ENCODE measurements at regions not wholly inside any gene's neighbourhood (a gene's known extent, or its start where the extent isn't known, plus 50 kb on each side); places are given as distances from the start of the nearest gene placed in this dataset.

GRCh38 chr6:40274058-40274457 is 313.1 kb downstream of the LRFN2 start:
- no peak for DNase-seq (ENCODE audit: low read depth in 2 of 3, low spot score in 2 of 3)

DNA sequence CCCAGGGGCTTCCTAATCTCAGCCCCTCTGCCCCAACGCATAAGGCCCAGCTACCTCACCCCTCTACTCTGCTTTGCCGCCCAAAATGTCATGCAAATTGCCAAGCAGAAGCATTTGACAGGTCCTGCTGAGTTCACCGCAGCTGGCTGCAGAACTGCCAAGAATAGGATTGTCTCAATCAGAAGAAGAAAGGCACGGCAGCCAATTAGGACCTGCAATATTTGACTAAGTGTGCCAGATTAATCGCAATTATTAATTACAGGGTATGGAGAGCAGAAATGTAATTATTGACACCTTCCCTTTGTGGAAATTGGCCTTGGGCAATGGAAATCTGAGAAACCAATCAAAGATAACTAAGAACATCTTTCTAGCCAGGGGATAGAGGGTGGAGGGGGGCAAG is 318.6 kb downstream of the LRFN2 start:
- DNase-seq (ENCODE audit: low read depth in 2 of 3, low spot score in 2 of 3) = no peak

DNA sequence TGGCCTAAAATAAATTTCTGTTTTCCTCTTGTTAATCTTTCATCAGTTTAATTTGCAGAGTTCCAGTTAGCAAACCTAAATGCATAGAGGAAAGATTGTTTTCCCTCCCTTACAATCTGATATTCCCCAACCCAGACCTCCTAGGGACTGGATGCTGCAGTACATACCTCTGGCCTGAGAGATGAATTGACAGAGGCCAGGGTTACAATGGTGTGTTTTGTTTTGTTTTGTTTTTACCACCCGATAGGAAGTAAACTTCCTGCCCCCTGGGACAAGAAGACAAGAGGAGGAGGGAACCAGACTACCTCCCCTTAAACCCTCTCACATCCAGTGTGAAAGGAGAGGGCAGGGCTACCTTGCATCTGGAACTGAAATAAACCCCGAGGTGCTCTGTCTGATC is 319.0 kb downstream of the LRFN2 start:
- DNase-seq (ENCODE audit: low read depth in 2 of 3, low spot score in 2 of 3) = no peak

DNA sequence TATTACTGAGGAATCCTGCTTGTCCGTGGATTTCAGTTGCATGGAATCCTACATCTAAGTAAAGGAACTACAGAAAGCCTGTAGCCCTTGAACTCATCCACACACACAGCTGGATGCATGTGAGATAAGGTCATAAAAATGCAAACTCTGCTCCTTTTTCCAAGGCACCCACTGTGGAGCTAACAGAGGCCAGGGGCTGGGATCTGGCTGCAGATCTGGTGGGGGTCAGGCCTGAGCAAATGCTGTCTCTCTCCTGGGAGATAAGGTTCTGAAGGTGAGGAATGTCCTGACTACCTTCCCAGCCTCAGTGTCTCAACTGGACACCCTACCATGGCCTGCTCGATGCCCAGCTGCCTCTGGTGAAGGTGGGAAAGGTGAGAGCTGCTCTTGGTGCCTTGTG is 321.5 kb downstream of the LRFN2 start:
- no peak for DNase-seq (ENCODE audit: low read depth in 2 of 3, low spot score in 2 of 3)

DNA sequence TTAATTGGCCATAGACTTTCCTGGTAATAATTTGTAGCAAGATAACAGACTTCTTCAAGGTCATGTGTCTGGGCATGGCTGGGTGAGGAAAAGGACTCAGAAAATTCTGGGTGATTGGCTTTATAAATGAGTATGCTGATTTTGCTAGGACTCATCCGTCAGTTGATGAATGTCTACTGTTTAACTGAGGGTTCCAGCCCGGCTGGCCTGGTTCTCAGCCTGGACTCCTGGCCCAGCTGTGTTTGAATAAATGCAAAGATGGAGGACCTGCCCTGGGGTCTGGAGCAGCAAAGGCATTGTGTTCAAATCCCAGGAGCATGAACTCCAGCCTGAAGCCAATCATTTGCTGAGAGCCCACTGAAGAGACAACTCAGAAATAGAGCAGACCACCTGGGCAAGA is 323.2 kb downstream of the LRFN2 start:
- no peak for DNase-seq (ENCODE audit: low read depth in 2 of 3, low spot score in 2 of 3)

DNA sequence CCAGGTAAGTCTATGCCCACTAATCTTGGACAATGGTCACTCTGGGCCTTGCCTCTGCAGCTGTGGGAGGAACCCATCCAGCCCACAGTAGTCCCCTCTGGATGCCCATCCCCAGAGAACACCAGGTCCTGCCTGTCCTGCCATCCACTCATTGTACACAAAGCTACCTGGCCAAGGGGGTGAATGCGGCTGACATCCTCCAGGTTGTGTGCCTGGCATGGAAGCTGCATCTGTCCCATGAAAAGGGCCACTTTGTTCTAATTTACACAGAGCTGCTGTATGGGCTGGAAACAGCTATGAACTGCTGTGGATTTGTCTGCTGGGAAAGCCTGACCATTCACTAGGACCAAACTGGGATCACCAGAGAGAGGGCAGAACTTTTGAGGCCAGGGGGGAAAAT is 324.8 kb downstream of the LRFN2 start:
- DNase-seq (ENCODE audit: low read depth in 2 of 3, low spot score in 2 of 3) = no peak

- DNase-seq (ENCODE audit: low read depth in 2 of 3, low spot score in 2 of 3) = no peak
These were observed 324.3 kb upstream of the MOCS1 start for GRCh38 chr6:40258531-40258930.

- DNase-seq (ENCODE audit: low read depth in 2 of 3, low spot score in 2 of 3) = no peak
These were observed 322.6 kb upstream of the MOCS1 start for GRCh38 chr6:40256831-40257230.

DNA sequence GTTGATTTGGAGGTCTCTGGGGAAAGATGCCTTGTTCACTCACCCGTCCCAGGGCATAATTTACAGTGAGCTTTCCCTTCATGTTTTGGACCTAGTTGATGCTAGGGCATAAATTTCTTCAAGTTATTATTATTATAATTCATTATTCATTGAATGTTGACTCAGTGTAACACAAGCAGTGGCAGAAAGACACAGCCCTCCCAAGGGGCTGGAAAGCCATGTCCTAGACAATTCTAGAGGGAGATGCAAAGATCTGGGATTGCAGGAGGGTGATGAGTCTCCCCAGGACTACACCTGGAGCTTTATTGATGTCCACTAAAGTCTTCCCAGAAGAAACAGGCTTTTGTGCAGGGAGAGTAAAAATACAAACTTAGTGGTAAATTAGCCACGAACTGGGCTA is 322.0 kb upstream of the MOCS1 start:
- DNase-seq (ENCODE audit: low read depth in 2 of 3, low spot score in 2 of 3) = no peak

DNA sequence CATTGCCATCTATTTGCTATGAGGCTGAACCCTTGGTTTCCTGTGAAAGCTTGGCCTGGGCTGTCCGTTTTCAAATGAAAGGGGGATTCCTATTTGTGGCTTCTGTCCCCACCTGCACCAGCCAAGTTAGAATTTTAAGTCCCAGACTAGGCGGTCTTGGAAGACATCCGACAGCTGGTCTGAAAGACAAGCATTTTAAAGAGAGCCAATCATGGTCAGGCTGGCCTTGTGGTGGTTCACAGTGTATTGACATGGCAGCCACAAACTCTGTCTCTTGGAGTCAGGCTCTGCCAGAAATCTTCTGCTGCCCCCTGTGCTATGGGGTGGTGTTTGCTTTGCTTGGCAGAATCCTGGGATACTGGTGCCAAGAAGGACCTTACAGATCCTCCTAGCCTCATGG is 319.2 kb upstream of the MOCS1 start:
- DNase-seq (ENCODE audit: low read depth in 2 of 3, low spot score in 2 of 3) = no peak

GRCh38 chr6:40252531-40253258 is 318.4 kb upstream of the MOCS1 start:
- no peak for DNase-seq (ENCODE audit: low read depth in 2 of 3, low spot score in 2 of 3)

GRCh38 chr6:40251637-40252300 is 317.5 kb upstream of the MOCS1 start:
- DNase-seq (ENCODE audit: low read depth in 2 of 3, low spot score in 2 of 3) = no peak

DNA sequence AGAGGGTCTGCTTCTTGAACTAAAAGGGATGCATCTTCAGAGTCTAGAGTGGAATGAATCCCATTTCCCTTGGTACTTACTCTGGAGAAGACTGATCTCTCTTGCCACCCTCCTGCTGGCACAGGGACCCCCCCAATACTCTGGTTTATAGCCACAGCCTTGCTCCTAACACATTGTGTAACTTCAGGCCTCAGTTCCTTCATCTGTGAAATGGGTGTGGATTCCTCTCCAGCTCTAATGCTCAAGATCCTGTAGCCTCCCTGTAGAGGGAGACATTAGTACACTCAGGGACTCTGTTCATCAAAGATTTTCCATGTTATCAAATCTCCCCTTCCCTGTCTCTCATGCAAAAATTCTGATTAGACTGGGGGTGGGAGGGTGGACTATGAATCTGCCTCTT is 315.7 kb upstream of the MOCS1 start:
- no peak for DNase-seq (ENCODE audit: low read depth in 2 of 3, low spot score in 2 of 3)

- no peak for DNase-seq (ENCODE audit: low read depth in 2 of 3, low spot score in 2 of 3)
These were observed 313.4 kb upstream of the MOCS1 start for GRCh38 chr6:40247516-40248115.

- no peak for DNase-seq (ENCODE audit: low read depth in 2 of 3, low spot score in 2 of 3)
These were observed 310.4 kb upstream of the MOCS1 start for GRCh38 chr6:40244699-40245098.

DNA sequence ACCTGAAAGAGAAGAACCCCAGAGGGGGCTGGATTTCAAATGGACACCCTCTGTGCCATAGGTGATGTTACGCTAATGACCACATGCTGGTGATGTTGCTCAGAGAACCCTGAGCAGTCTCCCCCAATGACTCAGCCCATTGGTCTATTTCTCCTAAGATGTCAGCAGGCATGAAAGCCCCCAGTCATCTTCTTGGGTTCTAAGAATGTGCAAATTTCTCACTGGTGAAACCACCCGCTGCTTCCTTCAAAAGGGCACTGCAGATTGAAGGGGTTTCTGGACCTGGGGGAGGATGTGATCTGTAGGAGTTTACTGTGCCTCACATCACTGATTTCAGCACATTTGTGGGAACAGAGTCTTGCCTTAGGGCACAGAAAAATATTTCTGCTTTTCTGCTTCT is 298.4 kb upstream of the MOCS1 start:
- no peak for DNase-seq (ENCODE audit: low read depth in 2 of 3, low spot score in 2 of 3)

DNA sequence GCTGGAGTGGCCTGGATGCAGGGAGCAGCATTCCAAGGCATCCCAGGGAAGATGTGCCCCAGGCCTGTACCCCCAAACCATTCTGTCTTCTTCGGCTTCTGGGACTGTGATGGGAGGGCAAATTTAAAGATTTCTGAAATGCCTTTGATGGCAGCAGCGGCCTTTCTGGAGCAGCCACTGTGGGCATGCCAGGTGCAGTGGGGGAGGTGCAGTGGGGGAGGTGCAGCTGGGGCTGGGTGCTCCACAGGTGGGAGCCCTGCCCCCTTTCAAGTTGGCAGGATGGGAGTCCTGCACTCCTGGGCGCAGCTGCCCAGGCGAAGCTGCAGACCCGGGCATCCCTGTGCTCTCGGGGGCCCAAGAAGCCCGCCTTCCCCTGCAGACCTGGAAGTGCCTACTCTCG is 293.5 kb upstream of the MOCS1 start:
- no peak for DNase-seq (ENCODE audit: low read depth in 2 of 3, low spot score in 2 of 3)

- no peak for DNase-seq (ENCODE audit: low read depth in 2 of 3, low spot score in 2 of 3)
These were observed 288.1 kb upstream of the MOCS1 start for GRCh38 chr6:40222354-40222753.

DNA sequence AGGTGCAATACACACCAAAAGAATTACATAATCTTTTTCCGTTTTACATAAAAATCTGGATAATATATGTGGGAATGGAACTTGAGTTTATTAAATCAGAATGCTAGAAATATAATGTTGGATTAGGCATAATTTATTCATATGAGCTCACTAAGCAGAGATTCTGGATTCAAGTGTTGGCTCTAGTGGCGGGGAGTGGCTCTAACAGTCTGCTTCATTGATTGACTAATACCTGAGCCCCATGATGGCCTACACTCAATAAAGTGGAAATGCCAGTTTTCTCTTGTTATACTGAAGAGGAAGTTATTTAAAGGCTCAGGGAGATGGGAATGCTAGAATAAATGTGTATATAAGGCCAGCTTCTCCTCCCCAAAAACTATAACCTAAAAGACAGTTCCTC is 285.5 kb upstream of the MOCS1 start:
- no peak for DNase-seq (ENCODE audit: low read depth in 2 of 3, low spot score in 2 of 3)

DNA sequence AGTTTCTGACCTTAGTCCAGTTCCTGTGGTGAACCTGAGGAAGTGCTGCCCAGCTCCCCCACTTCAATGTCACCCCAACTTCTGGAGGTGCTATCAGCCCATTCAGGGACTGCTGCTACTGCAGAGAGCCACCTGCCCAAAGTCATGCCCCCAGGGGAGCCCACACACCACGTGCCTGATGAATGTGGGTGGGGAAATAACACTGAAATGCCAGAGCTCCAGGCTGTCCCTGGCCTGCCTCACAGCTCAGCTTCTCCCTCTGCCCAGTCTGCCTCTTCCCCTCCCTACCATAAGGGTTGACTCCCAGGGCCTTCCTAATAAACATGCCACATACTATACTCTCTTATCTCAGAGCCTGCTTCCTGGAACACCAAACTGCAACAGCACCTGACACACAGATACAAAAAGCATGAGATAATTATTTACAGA is 276.4 kb upstream of the MOCS1 start:
- DNase-seq (ENCODE audit: low read depth in 2 of 3, low spot score in 2 of 3) = no peak

GRCh38 chr6:40205801-40206200 is 271.5 kb upstream of the MOCS1 start:
- DNase-seq (ENCODE audit: low read depth in 2 of 3, low spot score in 2 of 3) = no peak

- no peak for DNase-seq (ENCODE audit: low read depth in 2 of 3, low spot score in 2 of 3)
These were observed 270.7 kb upstream of the MOCS1 start for GRCh38 chr6:40205004-40205403.
